DND-41 (cell line): ENCODE measurements at regions not wholly inside any gene's neighbourhood (a gene's known extent, or its start where the extent isn't known, plus 50 kb on each side); places are given as distances from the start of the nearest gene placed in this dataset.

Experiments used
- EZH2 ChIP-seq: IDR thresholded peaks from 3 replicates; pipeline ENCODE4 v1.6.1; 2012; ENCODE audit warnings: borderline replicate concordance, low read depth, mild to moderate bottlenecking, moderate library complexity, low read length, inconsistent platforms; ENCODE audit not compliant: severe bottlenecking
- TF ChIP-seq, protein P1 (sequence below): IDR thresholded peaks from 2 replicates; pipeline ENCODE4 v1.5.1; 2012; ENCODE audit warnings: borderline replicate concordance, low read length, moderate library complexity, mild to moderate bottlenecking; ENCODE audit not compliant: poor library complexity, severe bottlenecking; ENCODE audit errors: extremely low read depth

DNA sequence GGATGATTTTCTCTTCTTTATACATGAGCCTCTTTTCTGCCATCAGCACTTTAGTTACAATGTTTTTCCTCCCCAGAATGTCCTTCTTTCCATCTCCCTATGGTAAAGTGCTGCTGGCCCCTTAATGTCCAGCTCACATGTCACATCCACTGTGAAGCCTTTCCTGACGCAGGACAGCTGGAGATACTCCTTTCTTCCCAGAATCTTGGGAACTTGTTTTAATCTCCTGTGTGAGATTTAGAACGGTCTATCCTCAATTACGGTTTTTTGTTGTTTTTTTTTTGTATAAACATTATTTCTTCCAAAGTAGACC lies 147.7 kb upstream of the TSC22D2 start:
- TF ChIP-seq, protein P1, sequence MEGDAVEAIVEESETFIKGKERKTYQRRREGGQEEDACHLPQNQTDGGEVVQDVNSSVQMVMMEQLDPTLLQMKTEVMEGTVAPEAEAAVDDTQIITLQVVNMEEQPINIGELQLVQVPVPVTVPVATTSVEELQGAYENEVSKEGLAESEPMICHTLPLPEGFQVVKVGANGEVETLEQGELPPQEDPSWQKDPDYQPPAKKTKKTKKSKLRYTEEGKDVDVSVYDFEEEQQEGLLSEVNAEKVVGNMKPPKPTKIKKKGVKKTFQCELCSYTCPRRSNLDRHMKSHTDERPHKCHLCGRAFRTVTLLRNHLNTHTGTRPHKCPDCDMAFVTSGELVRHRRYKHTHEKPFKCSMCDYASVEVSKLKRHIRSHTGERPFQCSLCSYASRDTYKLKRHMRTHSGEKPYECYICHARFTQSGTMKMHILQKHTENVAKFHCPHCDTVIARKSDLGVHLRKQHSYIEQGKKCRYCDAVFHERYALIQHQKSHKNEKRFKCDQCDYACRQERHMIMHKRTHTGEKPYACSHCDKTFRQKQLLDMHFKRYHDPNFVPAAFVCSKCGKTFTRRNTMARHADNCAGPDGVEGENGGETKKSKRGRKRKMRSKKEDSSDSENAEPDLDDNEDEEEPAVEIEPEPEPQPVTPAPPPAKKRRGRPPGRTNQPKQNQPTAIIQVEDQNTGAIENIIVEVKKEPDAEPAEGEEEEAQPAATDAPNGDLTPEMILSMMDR = no peak
- TF ChIP-seq EZH2 = no peak
